ENCODE measurements at regions not wholly inside any gene's neighbourhood (a gene's known extent, or its start where the extent isn't known, plus 50 kb on each side); places are given as distances from the start of the nearest gene placed in this dataset.

GRCh38 chr1:5568321-5568720, 423.9 kb downstream of the NPHP4 start:
- no peak for DNase-seq (ENCODE audit: low spot score)

- DNase-seq (ENCODE audit: low spot score): no peak
These were observed 424.4 kb downstream of the NPHP4 start for GRCh38 chr1:5567839-5568238.

GRCh38 chr1:5566924-5567323, 425.3 kb downstream of the NPHP4 start:
- DNase-seq (ENCODE audit: low spot score): no peak

GRCh38 chr1:5565281-5566125, 426.7 kb downstream of the NPHP4 start:
- no peak for DNase-seq (ENCODE audit: low spot score)

GRCh38 chr1:5564578-5565257, 427.5 kb downstream of the NPHP4 start:
- DNase-seq (ENCODE audit: low spot score): no peak

GRCh38 chr1:5563861-5564577, 428.2 kb downstream of the NPHP4 start:
- DNase-seq (ENCODE audit: low spot score): no peak

- no peak for DNase-seq (ENCODE audit: low spot score)
These were observed 429.5 kb downstream of the NPHP4 start for GRCh38 chr1:5562769-5563168.

GRCh38 chr1:5562331-5562730, 429.9 kb downstream of the NPHP4 start:
- no peak for DNase-seq (ENCODE audit: low spot score)

GRCh38 chr1:5559078-5559477, 433.1 kb downstream of the NPHP4 start:
- DNase-seq (ENCODE audit: low spot score): no peak

- DNase-seq (ENCODE audit: low spot score): no peak
These were observed 436.4 kb downstream of the NPHP4 start for GRCh38 chr1:5555853-5556252.

GRCh38 chr1:5554784-5555183, 437.4 kb downstream of the NPHP4 start:
- no peak for DNase-seq (ENCODE audit: low spot score)

GRCh38 chr1:5554111-5554510, 438.1 kb downstream of the NPHP4 start:
- no peak for DNase-seq (ENCODE audit: low spot score)

GRCh38 chr1:5552787-5553484, 439.3 kb downstream of the NPHP4 start:
- DNase-seq (ENCODE audit: low spot score): no peak

- no peak for DNase-seq (ENCODE audit: low spot score)
These were observed 440.8 kb downstream of the NPHP4 start for GRCh38 chr1:5551274-5551975.

GRCh38 chr1:5548266-5548665, 444.0 kb downstream of the NPHP4 start:
- no peak for DNase-seq (ENCODE audit: low spot score)

GRCh38 chr1:5543235-5543634, 449.0 kb downstream of the NPHP4 start:
- DNase-seq (ENCODE audit: low spot score): no peak

GRCh38 chr1:5532811-5533210, 459.4 kb downstream of the NPHP4 start:
- no peak for DNase-seq (ENCODE audit: low spot score)

- no peak for DNase-seq (ENCODE audit: low spot score)
These were observed 465.2 kb downstream of the NPHP4 start for GRCh38 chr1:5526822-5527551.

- no peak for DNase-seq (ENCODE audit: low spot score)
These were observed 465.9 kb downstream of the NPHP4 start for GRCh38 chr1:5526385-5526750.

- no peak for DNase-seq (ENCODE audit: low spot score)
These were observed 466.4 kb downstream of the NPHP4 start for GRCh38 chr1:5525597-5526384.

Measured in pons (tissue), 1 donor.